ENCODE measurements at regions not wholly inside any gene's neighbourhood (a gene's known extent, or its start where the extent isn't known, plus 50 kb on each side); places are given as distances from the start of the nearest gene placed in this dataset.

DNA sequence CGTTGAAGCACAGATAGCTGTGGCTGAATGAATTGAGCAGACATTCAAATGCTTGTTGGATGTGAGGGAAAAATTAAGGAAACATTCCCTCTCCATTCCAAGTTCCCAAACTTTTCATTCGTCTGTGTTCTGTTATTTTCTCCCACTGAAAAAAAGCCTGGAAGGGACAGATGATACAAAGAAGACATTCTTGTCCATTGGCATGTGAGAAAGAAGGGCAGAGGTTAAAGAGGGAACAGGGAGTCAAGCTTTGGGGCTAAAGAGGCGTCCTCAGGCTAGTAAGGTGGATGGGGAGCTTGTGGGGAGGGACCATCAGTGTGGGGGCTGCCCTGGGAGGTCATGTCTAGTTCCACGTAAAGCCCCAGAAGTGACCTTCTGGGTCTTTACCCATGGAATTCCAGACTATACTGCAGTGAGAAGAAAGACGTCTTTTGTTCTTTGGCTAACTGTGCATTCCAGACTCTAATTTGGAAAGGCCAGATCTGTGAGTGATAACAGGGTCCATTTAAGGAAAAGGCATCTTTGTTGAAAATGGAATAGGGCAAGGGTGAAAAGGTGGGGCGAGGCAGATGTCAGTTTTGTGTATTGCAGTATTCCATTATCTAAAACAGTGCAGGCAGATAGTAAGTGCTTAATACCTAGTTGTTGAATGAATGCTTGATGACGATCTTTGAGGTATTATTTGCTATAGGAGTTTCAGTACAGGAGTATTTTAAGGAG is 117.5 kb downstream of the SOX4 start:
- no peaks in the 10 kb centered on the region for H3K9me3 ChIP-seq (ENCODE audit: insufficient read depth, low read depth, low read length)
- H3K4me2 ChIP-seq (ENCODE audit: low read depth, low read length, poor library complexity, severe bottlenecking), result no peak overlapping the region
- H4K20me1 ChIP-seq (ENCODE audit: insufficient read depth, low read length, poor library complexity, severe bottlenecking), result peaks cover 96% of the 10 kb centered on the region
- no peaks in the 10 kb centered on the region for H3K9me2 ChIP-seq (replicated peaks; ENCODE audit: low read depth, low read length)
- H3K4me3 ChIP-seq (ENCODE audit: low read length, poor library complexity, severe bottlenecking), result no peak overlapping the region
- peaks cover 50% of the 10 kb centered on the region for H3K36me3 ChIP-seq (ENCODE audit: insufficient read depth, low read length)
- H3K27me3 ChIP-seq (ENCODE audit: insufficient read depth, low read length, poor library complexity, severe bottlenecking), result no peaks in the 10 kb centered on the region
- H3K9ac ChIP-seq (ENCODE audit: low read depth, low read length, poor library complexity, severe bottlenecking), result no peak overlapping the region
- H3F3A ChIP-seq (ENCODE audit: low read depth), result peaks cover 5% of the 10 kb centered on the region; the same call in 1 of the 2 replicates
- no peak overlapping the region for H2AFZ ChIP-seq (ENCODE audit: low read length)
- peaks cover 99% of the 10 kb centered on the region for H3K79me2 ChIP-seq (ENCODE audit: insufficient read depth, low read length)
- no peak for TF ChIP-seq EZH2phosphoT487 (IDR thresholded peaks at IDR 0.05; ENCODE audit: borderline replicate concordance)
- H3K4me1 ChIP-seq (ENCODE audit: insufficient read depth, low read length, poor library complexity, severe bottlenecking), result peaks cover 36% of the 10 kb centered on the region

DNA sequence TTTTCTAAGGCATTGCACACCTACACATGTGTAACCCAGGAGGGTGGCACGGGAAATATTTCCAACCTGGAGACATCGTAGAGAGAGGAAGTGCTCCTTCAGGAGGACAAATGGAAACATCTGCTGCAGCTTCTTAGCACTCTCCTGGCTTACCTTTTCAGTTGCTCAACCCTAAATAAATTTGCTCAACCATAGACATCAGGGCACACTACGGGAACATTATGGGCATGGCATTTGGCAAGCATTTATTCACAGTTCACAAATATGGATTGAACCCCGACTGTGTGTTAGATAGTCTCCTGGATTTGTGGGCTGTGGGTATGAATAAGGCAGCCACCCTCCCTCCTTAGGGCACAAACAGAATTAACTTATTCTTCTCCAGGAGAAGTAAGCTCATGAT is 118.7 kb downstream of the SOX4 start:
- Histone ChIP-seq H3K9ac (ENCODE audit: low read depth, low read length, poor library complexity, severe bottlenecking) (no peak overlapping the region), H3K79me2 (ENCODE audit: insufficient read depth, low read length) (peaks cover 99% of the 10 kb centered on the region), H4K20me1 (ENCODE audit: insufficient read depth, low read length, poor library complexity, severe bottlenecking) (peaks cover 96% of the 10 kb centered on the region), H3K4me3 (ENCODE audit: low read length, poor library complexity, severe bottlenecking) (no peak overlapping the region), H3K4me1 (ENCODE audit: insufficient read depth, low read length, poor library complexity, severe bottlenecking) (peaks cover 25% of the 10 kb centered on the region), H2AFZ (ENCODE audit: low read length) (no peak overlapping the region), H3K9me3 (ENCODE audit: insufficient read depth, low read depth, low read length) (no peaks in the 10 kb centered on the region), H3F3A (ENCODE audit: low read depth) (0 out of 2 replicates have a peak, but pooled peaks cover 4% of the 10 kb centered on the region), H3K4me2 (ENCODE audit: low read depth, low read length, poor library complexity, severe bottlenecking) (no peak overlapping the region), H3K36me3 (ENCODE audit: insufficient read depth, low read length) (peaks cover 60% of the 10 kb centered on the region), H3K9me2 (replicated peaks; ENCODE audit: low read depth, low read length) (no peaks in the 10 kb centered on the region), H3K27me3 (ENCODE audit: insufficient read depth, low read length, poor library complexity, severe bottlenecking) (no peaks in the 10 kb centered on the region)
- TF ChIP-seq, protein P1, sequence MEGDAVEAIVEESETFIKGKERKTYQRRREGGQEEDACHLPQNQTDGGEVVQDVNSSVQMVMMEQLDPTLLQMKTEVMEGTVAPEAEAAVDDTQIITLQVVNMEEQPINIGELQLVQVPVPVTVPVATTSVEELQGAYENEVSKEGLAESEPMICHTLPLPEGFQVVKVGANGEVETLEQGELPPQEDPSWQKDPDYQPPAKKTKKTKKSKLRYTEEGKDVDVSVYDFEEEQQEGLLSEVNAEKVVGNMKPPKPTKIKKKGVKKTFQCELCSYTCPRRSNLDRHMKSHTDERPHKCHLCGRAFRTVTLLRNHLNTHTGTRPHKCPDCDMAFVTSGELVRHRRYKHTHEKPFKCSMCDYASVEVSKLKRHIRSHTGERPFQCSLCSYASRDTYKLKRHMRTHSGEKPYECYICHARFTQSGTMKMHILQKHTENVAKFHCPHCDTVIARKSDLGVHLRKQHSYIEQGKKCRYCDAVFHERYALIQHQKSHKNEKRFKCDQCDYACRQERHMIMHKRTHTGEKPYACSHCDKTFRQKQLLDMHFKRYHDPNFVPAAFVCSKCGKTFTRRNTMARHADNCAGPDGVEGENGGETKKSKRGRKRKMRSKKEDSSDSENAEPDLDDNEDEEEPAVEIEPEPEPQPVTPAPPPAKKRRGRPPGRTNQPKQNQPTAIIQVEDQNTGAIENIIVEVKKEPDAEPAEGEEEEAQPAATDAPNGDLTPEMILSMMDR (conservative IDR thresholded peaks at IDR 0.05; ENCODE audit: low read length), result no peak
- TF ChIP-seq EZH2phosphoT487 (IDR thresholded peaks at IDR 0.05; ENCODE audit: borderline replicate concordance), result no peak

DNA sequence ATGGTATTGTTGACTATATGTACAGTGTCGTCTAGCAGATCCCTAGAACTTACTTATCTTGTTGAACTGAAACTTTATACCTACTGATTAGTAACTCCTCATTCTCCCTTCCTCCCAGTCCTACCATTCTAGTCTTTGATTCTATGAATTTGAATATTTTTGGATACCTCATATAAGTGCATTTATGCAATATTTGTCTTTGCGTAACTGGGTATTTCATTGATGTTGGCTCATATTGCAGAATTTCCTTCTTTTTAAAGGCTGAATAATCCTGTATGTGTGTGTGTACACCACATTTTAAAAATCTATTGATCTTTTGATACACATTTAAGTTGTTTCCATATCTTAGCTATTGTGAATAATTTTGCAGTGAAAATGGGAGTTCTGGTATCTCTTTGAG is 119.9 kb downstream of the SOX4 start:
- Histone ChIP-seq H4K20me1 (ENCODE audit: insufficient read depth, low read length, poor library complexity, severe bottlenecking) (peaks cover 93% of the 10 kb centered on the region), H3F3A (ENCODE audit: low read depth) (0 out of 2 replicates have a peak, but pooled peaks cover 6% of the 10 kb centered on the region), H3K36me3 (ENCODE audit: insufficient read depth, low read length) (peaks cover 61% of the 10 kb centered on the region), H3K4me1 (ENCODE audit: insufficient read depth, low read length, poor library complexity, severe bottlenecking) (peaks cover 16% of the 10 kb centered on the region), H3K4me2 (ENCODE audit: low read depth, low read length, poor library complexity, severe bottlenecking) (no peak overlapping the region), H3K9ac (ENCODE audit: low read depth, low read length, poor library complexity, severe bottlenecking) (no peak overlapping the region), H3K4me3 (ENCODE audit: low read length, poor library complexity, severe bottlenecking) (no peak overlapping the region), H2AFZ (ENCODE audit: low read length) (no peak overlapping the region), H3K9me2 (replicated peaks; ENCODE audit: low read depth, low read length) (no peaks in the 10 kb centered on the region), H3K9me3 (ENCODE audit: insufficient read depth, low read depth, low read length) (no peaks in the 10 kb centered on the region), H3K27me3 (ENCODE audit: insufficient read depth, low read length, poor library complexity, severe bottlenecking) (no peaks in the 10 kb centered on the region), H3K79me2 (ENCODE audit: insufficient read depth, low read length) (peaks cover 99% of the 10 kb centered on the region)
- no peak for TF ChIP-seq EZH2phosphoT487 (IDR thresholded peaks at IDR 0.05; ENCODE audit: borderline replicate concordance)
- TF ChIP-seq, protein P1 (conservative IDR thresholded peaks at IDR 0.05; ENCODE audit: low read length), result no peak

DNA sequence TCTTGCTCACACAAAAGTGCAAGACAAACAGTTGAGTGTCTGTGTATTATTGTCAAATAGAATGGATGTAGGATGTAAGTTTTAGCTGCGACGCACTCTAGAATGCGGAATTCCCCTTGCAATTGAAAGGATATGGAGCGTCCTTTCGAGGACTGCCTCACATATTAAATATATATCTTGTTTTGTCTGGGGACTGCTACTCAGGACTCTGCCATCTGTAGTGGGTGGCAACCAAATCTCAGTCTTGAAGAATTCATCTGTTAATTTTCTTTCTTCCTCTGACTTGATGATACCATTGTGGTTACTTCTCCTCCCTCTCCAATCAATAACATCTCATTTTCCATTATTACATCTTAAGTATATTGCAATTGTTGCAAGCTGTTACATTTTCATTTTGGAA is 121.6 kb downstream of the SOX4 start:
- TF ChIP-seq EZH2phosphoT487 (IDR thresholded peaks at IDR 0.05; ENCODE audit: borderline replicate concordance), result no peak
- TF ChIP-seq, protein P1 (conservative IDR thresholded peaks at IDR 0.05; ENCODE audit: low read length), result no peak
- H4K20me1 ChIP-seq (ENCODE audit: insufficient read depth, low read length, poor library complexity, severe bottlenecking), result peaks cover 94% of the 10 kb centered on the region
- no peak overlapping the region for H3K4me2 ChIP-seq (ENCODE audit: low read depth, low read length, poor library complexity, severe bottlenecking)
- H3K9me3 ChIP-seq (ENCODE audit: insufficient read depth, low read depth, low read length), result no peaks in the 10 kb centered on the region
- peaks cover 14% of the 10 kb centered on the region for H3K4me1 ChIP-seq (ENCODE audit: insufficient read depth, low read length, poor library complexity, severe bottlenecking)
- H3K4me3 ChIP-seq (ENCODE audit: low read length, poor library complexity, severe bottlenecking), result no peak overlapping the region
- H3K36me3 ChIP-seq (ENCODE audit: insufficient read depth, low read length), result peaks cover 69% of the 10 kb centered on the region
- no peak overlapping the region for H2AFZ ChIP-seq (ENCODE audit: low read length)
- H3K9me2 ChIP-seq (replicated peaks; ENCODE audit: low read depth, low read length), result no peaks in the 10 kb centered on the region
- H3K79me2 ChIP-seq (ENCODE audit: insufficient read depth, low read length), result peaks cover 99% of the 10 kb centered on the region
- H3K27me3 ChIP-seq (ENCODE audit: insufficient read depth, low read length, poor library complexity, severe bottlenecking), result no peaks in the 10 kb centered on the region
- H3K9ac ChIP-seq (ENCODE audit: low read depth, low read length, poor library complexity, severe bottlenecking), result no peak overlapping the region
- H3F3A ChIP-seq (ENCODE audit: low read depth), result 0 out of 2 replicates have a peak, but pooled peaks cover 6% of the 10 kb centered on the region

Measured in Loucy (cell line).